ENCODE measurements at regions not wholly inside any gene's neighbourhood (a gene's known extent, or its start where the extent isn't known, plus 50 kb on each side); places are given as distances from the start of the nearest gene placed in this dataset.
"Not testable (repeated sequence)": the region's sequence is repeated elsewhere in the genome, so short reads cannot be mapped to it uniquely, and the experiment has no call there.

DNA sequence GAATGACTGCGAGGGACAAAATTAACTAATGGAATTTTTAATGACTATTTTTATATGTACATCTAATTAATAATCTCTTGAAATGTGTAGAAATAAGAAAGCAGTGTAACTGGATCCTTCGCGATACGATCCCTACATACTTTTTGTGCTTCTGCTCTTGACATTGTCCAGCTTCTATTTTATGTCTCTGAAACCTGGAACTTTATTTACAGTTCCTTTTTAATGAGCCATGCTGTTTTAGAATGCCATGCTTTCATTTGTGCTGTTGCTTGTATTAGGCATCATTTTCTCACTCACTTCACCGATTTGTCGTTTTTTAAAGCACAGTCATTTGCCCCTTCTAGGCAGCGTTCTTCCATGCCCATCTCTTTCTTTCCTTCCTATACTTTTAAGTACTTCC lies 301.3 kb downstream of the EDEM1 start:
- DNase-seq = no peak

DNA sequence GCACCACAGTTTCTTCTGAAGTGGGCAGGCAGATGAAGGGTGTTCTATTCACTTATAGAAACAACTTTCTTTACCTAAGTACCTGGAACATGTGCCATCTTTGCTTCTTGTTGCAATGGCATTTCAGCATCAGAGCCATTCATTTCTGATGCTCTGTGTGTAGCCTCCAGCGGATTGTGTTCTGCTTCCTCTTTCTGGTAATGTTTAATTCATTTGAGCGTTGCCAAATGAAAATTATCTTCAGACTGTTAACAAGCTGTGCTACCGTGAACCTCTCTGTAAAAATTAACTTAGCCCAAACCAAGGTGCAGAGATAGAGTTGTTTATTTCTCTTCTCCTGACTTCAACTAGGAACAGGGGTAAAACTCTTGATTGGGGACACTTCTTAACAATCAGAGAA lies 302.0 kb downstream of the EDEM1 start:
- no peak for DNase-seq

GRCh38 chr3:5494905-5495519 lies 307.5 kb downstream of the EDEM1 start:
- no peak for DNase-seq

DNA sequence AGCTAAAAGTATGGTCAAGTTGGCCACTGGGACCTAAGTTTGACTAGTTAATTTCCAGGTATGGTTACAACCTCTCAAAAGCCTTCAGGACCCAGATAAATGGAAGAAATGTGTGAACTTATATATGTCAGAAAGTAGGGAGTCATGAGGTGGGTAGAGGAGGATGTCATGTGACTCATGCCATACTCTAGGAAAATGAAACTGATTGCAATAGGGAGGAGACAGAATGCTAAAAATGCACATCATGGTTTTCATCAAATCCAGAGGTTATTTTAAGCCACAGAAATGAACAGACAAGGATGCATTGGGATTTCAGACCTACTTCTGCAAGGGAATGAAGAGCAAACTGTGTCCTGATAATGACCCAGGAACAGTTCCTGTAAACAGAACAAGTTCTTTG lies 310.0 kb downstream of the EDEM1 start:
- DNase-seq = no peak

DNA sequence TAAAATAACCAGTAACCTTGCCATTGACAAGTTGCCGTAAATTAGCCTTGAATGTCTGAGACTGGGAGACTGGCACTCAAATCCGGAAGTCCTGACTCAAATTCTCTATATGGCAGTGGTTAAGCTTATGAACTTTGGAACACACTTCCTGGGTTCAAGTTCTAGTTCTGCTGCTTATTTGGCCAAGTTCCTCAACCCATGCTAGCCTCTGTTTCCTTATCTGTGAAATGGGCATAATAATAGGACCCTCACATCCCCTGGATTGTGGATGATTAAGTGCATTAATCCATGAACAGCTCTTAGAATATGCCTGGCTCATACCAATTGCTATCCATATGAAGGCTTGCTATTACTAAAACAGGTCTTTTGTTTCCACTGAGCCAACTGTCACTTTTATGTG lies 311.5 kb downstream of the EDEM1 start:
- DNase-seq = no peak

- DNase-seq = no peak
Observed at GRCh38 chr3:5499404-5499803, 311.9 kb downstream of the EDEM1 start.

DNA sequence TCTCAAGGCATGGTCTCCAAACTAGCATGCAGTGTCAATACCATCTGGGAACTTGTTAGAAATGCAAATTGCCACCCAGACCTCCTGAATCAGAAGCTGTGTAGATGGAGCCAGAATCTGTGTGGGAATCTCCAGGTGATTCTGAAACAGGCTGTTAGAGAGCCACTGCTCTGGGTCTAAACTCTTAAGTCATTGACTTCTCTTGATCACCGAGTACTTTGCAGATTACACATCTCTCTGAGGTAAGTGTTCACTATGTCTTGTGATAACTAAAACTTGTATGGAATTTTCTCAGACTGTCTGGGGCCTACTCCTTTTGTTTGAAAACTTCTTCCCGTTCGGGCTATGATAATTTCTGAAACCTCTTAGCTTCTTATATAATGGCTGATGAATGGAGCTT lies 315.6 kb downstream of the EDEM1 start:
- DNase-seq = no peak

DNA sequence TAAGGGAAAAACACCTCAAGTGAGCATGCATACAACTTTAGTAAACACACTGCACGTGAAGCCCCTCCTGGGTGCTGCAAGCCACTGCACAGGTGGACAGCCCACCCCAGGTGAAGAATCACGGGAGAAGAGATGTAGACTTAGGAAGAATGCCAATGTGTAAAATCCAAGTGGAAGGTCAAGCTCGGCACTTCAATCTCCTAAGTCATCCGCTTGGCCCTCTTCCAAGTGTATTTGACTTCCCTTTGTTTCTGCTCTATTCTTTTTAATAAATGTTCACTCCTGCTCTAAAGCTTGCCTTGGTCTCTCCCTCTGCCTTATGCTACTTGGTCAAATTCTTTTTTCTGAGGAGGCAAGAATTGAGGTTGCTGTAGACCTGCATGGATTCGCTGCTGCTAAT lies 316.6 kb downstream of the EDEM1 start:
- no peak for DNase-seq

DNA sequence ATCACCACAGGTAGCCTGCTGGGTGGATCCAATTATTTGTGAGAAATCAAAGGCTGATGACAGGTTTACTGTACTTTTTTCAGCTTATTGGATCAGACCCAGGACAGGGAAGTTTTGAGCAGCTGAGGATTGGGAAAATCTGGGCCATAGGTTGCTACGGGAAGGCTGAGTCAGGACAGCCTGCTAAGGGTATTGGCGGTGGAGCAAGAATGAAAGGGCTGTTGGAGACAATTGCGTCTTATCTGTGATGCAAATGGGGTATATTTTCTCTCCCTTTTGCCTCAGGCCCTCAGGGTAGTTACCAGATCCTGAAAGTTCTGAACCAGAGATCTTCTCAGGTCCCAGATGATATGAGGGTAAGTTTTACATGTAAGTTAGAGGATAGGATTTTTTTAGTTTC lies 317.7 kb downstream of the EDEM1 start:
- DNase-seq = no peak

DNA sequence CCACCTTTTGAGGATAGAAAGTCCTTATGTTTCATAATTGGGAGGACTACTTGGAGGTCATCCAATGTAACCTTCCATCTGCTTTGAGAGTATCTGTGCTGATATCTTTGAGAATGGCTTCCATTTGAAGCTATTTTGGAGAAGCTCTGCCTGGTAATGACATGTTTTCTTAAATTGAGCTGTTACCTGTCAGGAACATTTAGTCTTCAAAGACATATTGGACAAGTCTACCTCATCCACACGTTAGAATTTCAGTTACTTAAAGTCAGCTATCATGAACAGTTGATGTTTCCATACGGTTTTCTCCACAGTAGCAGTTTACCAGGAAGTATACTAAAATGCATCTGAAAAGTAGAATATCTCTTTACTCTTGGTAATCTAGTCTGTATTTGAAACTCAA lies 318.5 kb downstream of the EDEM1 start:
- DNase-seq = no peak

- not testable (repeated sequence) for DNase-seq
Observed at GRCh38 chr3:5508860-5509259, 321.4 kb downstream of the EDEM1 start.

DNA sequence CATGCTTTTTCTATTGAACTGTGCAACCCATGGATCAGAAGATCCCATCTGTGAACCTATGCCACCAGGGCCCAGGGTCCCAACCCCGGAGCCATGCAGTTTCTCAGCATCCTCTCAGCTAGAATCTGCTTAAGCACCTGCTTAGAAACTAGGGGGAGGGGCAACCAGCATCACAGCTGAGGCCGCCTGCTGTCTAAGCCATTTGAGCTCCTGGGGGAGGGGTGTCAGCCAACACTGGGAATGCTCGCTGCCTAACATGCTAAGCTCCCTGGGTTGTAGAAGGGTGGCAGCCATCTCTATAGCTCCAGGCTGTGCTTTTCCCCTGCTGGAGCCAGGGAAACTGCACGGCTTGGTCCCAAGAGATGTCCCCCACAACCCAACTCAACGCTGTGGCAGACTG lies 322.8 kb downstream of the EDEM1 start:
- no peak for DNase-seq

DNA sequence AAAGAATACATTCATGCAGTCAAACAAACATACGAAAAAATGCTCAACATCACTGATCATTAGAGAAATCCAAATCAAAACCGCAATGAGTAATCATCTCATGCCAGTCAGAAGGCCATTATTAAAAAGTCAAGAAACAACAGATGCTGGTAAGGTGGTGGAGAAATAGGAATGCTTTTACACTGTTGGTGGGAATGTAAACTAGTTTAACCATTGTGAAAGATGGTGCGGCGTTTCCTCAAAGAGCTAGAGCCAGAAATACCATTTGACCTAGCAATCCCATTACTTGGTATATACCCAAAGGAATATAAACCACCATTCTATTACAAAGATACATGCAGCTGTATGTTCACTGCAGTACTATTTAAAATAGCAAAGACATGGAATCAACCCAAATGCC lies 330.4 kb downstream of the EDEM1 start:
- no peak for DNase-seq

GRCh38 chr3:5520237-5520636 lies 332.7 kb downstream of the EDEM1 start:
- no peak for DNase-seq

GRCh38 chr3:5523125-5523524 lies 335.6 kb downstream of the EDEM1 start:
- no peak for DNase-seq

DNA sequence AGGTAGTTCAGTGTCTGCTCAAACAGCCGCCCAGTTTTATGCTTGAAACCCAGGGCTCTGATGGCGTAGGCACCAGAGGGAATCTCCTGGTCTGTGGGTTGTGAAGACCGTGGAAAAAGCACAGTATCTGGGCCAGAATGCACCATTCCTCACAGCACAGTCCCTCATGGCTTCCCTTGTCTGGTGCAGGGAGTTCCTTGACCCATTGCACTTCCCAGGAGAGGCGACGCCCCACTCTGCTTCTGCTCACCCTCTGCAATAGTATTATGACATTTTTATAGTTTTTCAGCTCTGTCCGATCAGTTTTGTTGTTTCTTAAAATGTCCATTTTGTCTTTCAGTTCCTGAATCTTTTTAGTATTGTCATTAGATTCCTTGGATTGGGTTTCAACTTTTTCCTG lies 343.5 kb downstream of the EDEM1 start:
- DNase-seq = no peak

GRCh38 chr3:5531741-5532290 lies 344.3 kb downstream of the EDEM1 start:
- no peak for DNase-seq

DNA sequence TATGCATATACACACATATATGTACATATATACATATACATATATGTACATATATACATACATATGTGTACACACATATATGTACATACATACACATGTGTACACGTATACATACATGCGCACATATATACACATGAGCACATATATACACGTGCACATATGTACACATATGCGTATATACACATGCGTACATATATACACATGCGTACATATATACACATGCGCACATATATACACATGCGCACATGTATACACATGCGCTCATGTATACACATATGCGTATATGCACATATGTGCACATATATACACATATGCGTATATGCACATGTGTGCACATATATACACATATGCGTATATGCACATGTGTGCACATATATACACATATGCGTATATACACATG lies 353.0 kb downstream of the EDEM1 start:
- DNase-seq = no peak

GRCh38 chr3:5542472-5542871 lies 355.0 kb downstream of the EDEM1 start:
- DNase-seq = no peak

GRCh38 chr3:5543047-5543446 lies 355.5 kb downstream of the EDEM1 start:
- DNase-seq = no peak

- DNase-seq = no peak
Observed at GRCh38 chr3:5545719-5546118, 358.2 kb downstream of the EDEM1 start.

DNA sequence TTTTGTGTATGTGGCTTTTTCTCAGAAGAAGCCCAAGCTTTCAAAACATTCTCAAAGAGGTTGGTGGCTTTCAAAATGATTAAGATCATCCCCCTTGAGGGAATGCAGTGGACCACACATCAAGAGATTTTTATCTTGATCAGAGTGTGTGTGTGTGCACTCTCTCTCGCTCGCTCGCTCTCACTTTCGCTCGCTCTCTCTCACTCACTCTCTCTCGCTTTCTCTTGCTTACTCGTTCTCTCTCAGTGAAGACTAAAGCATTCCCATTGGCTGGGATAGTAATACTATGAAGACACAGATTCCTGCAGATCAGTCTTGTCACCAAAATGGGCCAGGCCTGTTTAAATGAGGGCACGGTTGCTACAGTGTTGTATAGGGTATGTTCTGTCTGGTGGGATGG lies 365.7 kb downstream of the EDEM1 start:
- no peak for DNase-seq

DNA sequence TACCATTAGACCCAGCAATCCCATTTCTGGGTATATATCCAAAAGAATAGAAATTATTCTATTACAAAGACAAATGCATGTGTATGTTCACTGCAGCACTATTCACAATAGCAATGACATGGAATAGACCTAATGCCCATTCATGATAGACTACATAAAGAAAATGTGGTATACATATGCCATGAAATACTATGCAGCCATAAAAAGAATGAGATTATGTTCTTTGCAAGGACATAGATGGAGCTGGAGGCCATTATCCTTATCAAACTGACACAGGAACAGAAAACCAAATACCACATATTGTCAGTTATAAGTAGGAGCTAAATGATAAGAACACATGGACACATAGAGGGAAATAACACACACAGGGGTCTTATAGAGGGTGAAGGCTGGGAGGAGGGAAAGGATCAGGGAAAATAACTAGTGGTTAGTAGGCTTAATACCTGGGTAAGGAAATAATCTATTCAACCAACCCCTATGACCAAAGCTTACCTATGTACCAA lies 366.8 kb downstream of the EDEM1 start:
- DNase-seq = no peak

GRCh38 chr3:5560199-5560598 lies 372.7 kb downstream of the EDEM1 start:
- DNase-seq = no peak

Data from right forelimb (tissue), 1 donor.